ENCODE measurements at regions not wholly inside any gene's neighbourhood (a gene's known extent, or its start where the extent isn't known, plus 50 kb on each side); places are given as distances from the start of the nearest gene placed in this dataset.
"Not testable (repeated sequence)": the region's sequence is repeated elsewhere in the genome, so short reads cannot be mapped to it uniquely, and the experiment has no call there.

GRCh38 chrX:56366901-56367300, 134.7 kb downstream of the KLF8 start:
- Histone ChIP-seq H3K4me3 (ENCODE audit: low read depth, low read length, poor library complexity, severe bottlenecking) (no peak overlapping the region), H3K27me3 (replicated peaks; ENCODE audit: insufficient read depth, low read depth, low read length, poor library complexity) (no peaks in the 10 kb centered on the region), H3K27ac (ENCODE audit: low read depth, low read length, poor library complexity, severe bottlenecking) (no peak overlapping the region), H3K9me3 (ENCODE audit: low read depth, low read length, poor library complexity, severe bottlenecking) (no peaks in the 10 kb centered on the region), H3K4me1 (ENCODE audit: insufficient read depth, low read length, poor library complexity, severe bottlenecking) (no peaks in the 10 kb centered on the region), H3K36me3 (ENCODE audit: insufficient read depth, low read length, poor library complexity, severe bottlenecking) (no peaks in the 10 kb centered on the region)
- BruUV-seq (replicated peaks) = no TSS peak
- intact Hi-C loops (cut with micrococcal nuclease; ENCODE audit: unreplicated experiment) = no loop called here
- DNase-seq (ENCODE audit: low spot score) = no peak
- no peak for TF ChIP-seq CTCF (conservative IDR thresholded peaks at IDR 0.05; ENCODE audit: low read depth, low read length)
- TF ChIP-seq EZH2 (IDR thresholded peaks at IDR 0.05; ENCODE audit: borderline replicate concordance, low read depth, low read length, poor library complexity, severe bottlenecking) = no peak
- ChIA-PET CTCF (no interaction called here), POLR2A (ENCODE audit: low non-redundant PET) (no interaction called here)

GRCh38 chrX:56368962-56369361, 136.8 kb downstream of the KLF8 start:
- Histone ChIP-seq H3K27ac (ENCODE audit: low read depth, low read length, poor library complexity, severe bottlenecking) (no peak overlapping the region), H3K4me3 (ENCODE audit: low read depth, low read length, poor library complexity, severe bottlenecking) (no peak overlapping the region), H3K9me3 (ENCODE audit: low read depth, low read length, poor library complexity, severe bottlenecking) (no peaks in the 10 kb centered on the region), H3K36me3 (ENCODE audit: insufficient read depth, low read length, poor library complexity, severe bottlenecking) (no peaks in the 10 kb centered on the region), H3K4me1 (ENCODE audit: insufficient read depth, low read length, poor library complexity, severe bottlenecking) (no peaks in the 10 kb centered on the region), H3K27me3 (replicated peaks; ENCODE audit: insufficient read depth, low read depth, low read length, poor library complexity) (no peaks in the 10 kb centered on the region)
- POLR2A ChIA-PET (ENCODE audit: low non-redundant PET) = no interaction called here
- DNase-seq (ENCODE audit: low spot score) = no peak
- intact Hi-C loops (cut with micrococcal nuclease; ENCODE audit: unreplicated experiment) = no loop called here
- BruUV-seq (replicated peaks) = no TSS peak
- CTCF ChIA-PET = no interaction called here
- no peak for TF ChIP-seq EZH2 (IDR thresholded peaks at IDR 0.05; ENCODE audit: borderline replicate concordance, low read depth, low read length, poor library complexity, severe bottlenecking)
- no peak for TF ChIP-seq CTCF (conservative IDR thresholded peaks at IDR 0.05; ENCODE audit: low read depth, low read length)

- H3K9me3 ChIP-seq (ENCODE audit: low read depth, low read length, poor library complexity, severe bottlenecking); H3K4me1 ChIP-seq (ENCODE audit: insufficient read depth, low read length, poor library complexity, severe bottlenecking); H3K36me3 ChIP-seq (ENCODE audit: insufficient read depth, low read length, poor library complexity, severe bottlenecking); CTCF ChIA-PET; BruUV-seq (replicated peaks); H3K4me3 ChIP-seq (ENCODE audit: low read depth, low read length, poor library complexity, severe bottlenecking); H3K27me3 ChIP-seq (replicated peaks; ENCODE audit: insufficient read depth, low read depth, low read length, poor library complexity); DNase-seq (ENCODE audit: low spot score); H3K27ac ChIP-seq (ENCODE audit: low read depth, low read length, poor library complexity, severe bottlenecking); POLR2A ChIA-PET (ENCODE audit: low non-redundant PET); intact Hi-C loops (cut with micrococcal nuclease; ENCODE audit: unreplicated experiment): not testable (repeated sequence)
Measured at GRCh38 chrX:56379984-56380780, 148.0 kb downstream of the KLF8 start.

- no peak for DNase-seq (ENCODE audit: low spot score)
- Histone ChIP-seq H3K36me3 (ENCODE audit: insufficient read depth, low read length, poor library complexity, severe bottlenecking) (no peaks in the 10 kb centered on the region), H3K9me3 (ENCODE audit: low read depth, low read length, poor library complexity, severe bottlenecking) (peaks cover 6% of the 10 kb centered on the region), H3K27me3 (replicated peaks; ENCODE audit: insufficient read depth, low read depth, low read length, poor library complexity) (no peaks in the 10 kb centered on the region), H3K27ac (ENCODE audit: low read depth, low read length, poor library complexity, severe bottlenecking) (no peak overlapping the region), H3K4me3 (ENCODE audit: low read depth, low read length, poor library complexity, severe bottlenecking) (no peak overlapping the region), H3K4me1 (ENCODE audit: insufficient read depth, low read length, poor library complexity, severe bottlenecking) (no peaks in the 10 kb centered on the region)
- TF ChIP-seq EZH2 (IDR thresholded peaks at IDR 0.05; ENCODE audit: borderline replicate concordance, low read depth, low read length, poor library complexity, severe bottlenecking) (no peak), CTCF (conservative IDR thresholded peaks at IDR 0.05; ENCODE audit: low read depth, low read length) (no peak)
- ChIA-PET CTCF (no interaction called here), POLR2A (ENCODE audit: low non-redundant PET) (no interaction called here)
- BruUV-seq (replicated peaks) = no TSS peak
- intact Hi-C loops (cut with micrococcal nuclease; ENCODE audit: unreplicated experiment) = no loop called here
Measured at GRCh38 chrX:56382278-56382677, 150.1 kb downstream of the KLF8 start.
